Neural crest cell (in vitro differentiated cells): ENCODE measurements at regions not wholly inside any gene's neighbourhood (a gene's known extent, or its start where the extent isn't known, plus 50 kb on each side); places are given as distances from the start of the nearest gene placed in this dataset.

Experiments
- DNase-seq: peaks from one replicate; pipeline ENCODE4 v3.0.0; 2021; ENCODE audit warnings: low read depth, mixed read lengths, low spot score
- H3K27ac Mint-ChIP-seq: one replicate; pipeline ENCODE4 v1.8.0; 2021; ENCODE audit warnings: mild to moderate bottlenecking, mixed read lengths; ENCODE audit not compliant: unreplicated experiment
- H3K27me3 Mint-ChIP-seq: 2 replicates; pipeline ENCODE4 v1.8.0; 2021; ENCODE audit warnings: low read depth, mild to moderate bottlenecking, mixed read lengths
- H3K36me3 Mint-ChIP-seq: 2 replicates; pipeline ENCODE4 v1.8.0; 2021; ENCODE audit warnings: low read depth, mild to moderate bottlenecking, mixed read lengths
- H3K4me1 Mint-ChIP-seq: 2 replicates; pipeline ENCODE4 v1.8.0; 2021; ENCODE audit warnings: mixed read lengths
- H3K4me3 Mint-ChIP-seq: one replicate; pipeline ENCODE4 v1.8.0; 2021; ENCODE audit warnings: mild to moderate bottlenecking, mixed read lengths
- H3K9me3 Mint-ChIP-seq: 2 replicates; pipeline ENCODE4 v1.8.0; 2021; ENCODE audit warnings: mixed read lengths
- TF ChIP-seq, protein P1 (sequence below): fragments of 200-600 bp; sonication (generic); conservative IDR thresholded peaks from 2 replicates; pipeline ENCODE4 v1.5.0; 2021; ENCODE audit warnings: antibody characterized with exemption, mild to moderate bottlenecking

DNA sequence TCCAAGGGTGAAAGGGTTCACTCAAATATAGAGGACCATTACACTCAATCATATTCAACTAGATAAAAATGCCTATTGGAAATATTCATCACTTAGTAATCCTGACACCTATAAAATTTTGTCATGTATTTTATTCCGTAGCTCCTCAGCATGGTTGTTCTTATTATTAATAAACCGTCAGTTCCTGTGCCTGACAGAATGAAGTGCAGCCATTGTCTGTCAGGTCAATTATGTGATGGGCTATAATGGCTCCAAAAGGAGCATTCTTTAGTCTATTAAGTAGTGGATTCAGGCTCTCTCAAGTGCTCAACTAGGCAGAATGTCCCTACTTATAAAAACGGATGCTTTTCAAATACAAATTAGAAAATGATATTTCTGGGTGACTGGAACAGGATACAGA lies 916.1 kb upstream of the ANO3 start:
- no peaks in the 10 kb centered on the region for H3K9me3 Mint-ChIP-seq

DNA sequence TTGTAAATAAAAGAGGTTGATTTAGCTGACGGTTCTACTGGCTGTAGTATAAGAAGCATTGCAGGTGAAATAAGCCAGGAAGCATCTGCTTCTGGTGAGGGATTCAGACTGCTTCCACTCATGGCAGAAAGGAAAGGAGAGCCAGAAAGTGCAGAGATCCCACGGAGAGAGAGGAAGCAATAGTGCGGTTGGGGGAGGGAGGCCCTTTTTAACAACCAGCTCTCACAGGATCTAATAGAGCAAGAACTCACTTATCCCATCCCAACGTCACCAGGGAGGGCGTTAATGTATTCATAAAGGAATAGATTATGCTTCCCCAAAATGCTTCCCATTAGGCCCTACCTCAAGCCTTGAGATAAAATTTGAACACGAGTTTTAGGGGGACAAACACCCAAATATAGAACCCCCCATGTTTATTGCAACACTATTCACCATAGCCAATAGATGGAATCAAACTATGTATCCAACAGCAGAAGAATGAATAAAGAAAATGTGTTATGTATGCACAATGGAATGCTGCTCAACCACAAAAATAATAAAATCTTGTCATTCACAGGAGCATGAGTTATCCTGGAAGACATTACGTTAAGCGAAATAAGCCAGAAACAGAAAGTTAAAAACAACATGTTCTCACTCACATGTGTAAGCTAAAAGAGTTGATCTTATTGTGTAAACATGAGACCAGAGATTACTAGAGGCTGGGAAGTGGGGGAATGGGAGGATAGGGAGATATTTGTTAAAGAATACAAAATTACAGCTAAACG lies 908.3 kb upstream of the ANO3 start:
- H3K9me3 Mint-ChIP-seq: no peaks in the 10 kb centered on the region
- no peaks in the 10 kb centered on the region for H3K4me1 Mint-ChIP-seq
- no peaks in the 10 kb centered on the region for H3K27me3 Mint-ChIP-seq
- no peak overlapping the region for H3K27ac Mint-ChIP-seq
- no peak for DNase-seq
- no peak overlapping the region for H3K4me3 Mint-ChIP-seq
- no peaks in the 10 kb centered on the region for H3K36me3 Mint-ChIP-seq
- TF ChIP-seq, protein P1, sequence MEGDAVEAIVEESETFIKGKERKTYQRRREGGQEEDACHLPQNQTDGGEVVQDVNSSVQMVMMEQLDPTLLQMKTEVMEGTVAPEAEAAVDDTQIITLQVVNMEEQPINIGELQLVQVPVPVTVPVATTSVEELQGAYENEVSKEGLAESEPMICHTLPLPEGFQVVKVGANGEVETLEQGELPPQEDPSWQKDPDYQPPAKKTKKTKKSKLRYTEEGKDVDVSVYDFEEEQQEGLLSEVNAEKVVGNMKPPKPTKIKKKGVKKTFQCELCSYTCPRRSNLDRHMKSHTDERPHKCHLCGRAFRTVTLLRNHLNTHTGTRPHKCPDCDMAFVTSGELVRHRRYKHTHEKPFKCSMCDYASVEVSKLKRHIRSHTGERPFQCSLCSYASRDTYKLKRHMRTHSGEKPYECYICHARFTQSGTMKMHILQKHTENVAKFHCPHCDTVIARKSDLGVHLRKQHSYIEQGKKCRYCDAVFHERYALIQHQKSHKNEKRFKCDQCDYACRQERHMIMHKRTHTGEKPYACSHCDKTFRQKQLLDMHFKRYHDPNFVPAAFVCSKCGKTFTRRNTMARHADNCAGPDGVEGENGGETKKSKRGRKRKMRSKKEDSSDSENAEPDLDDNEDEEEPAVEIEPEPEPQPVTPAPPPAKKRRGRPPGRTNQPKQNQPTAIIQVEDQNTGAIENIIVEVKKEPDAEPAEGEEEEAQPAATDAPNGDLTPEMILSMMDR: no peak

More for the DNA sequence above, 916.1 kb upstream of the ANO3 start:
- TF ChIP-seq, protein P1: no peak
- Mint-ChIP-seq H3K36me3 (no peaks in the 10 kb centered on the region), H3K27me3 (no peaks in the 10 kb centered on the region), H3K4me1 (no peaks in the 10 kb centered on the region), H3K4me3 (no peak overlapping the region), H3K27ac (no peak overlapping the region)
- no peak for DNase-seq

DNA sequence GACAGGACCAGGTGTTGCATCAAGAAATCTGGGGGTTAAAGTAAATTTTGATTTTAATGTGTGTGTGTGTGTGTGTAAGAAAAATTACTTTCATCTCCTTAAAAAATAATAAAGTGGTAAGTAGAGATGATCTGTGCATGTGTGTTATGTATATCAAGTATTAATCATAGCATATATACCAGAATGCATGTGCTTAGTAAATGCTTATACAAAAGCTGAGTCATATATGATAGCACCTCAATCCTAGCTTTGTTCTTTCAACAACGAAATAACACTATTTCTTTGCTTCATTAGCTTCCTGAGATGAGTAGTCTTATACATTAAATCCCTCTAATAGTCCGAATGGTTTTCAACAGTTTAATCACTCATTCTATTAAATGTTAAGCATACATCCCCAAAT lies 899.6 kb upstream of the ANO3 start:
- DNase-seq: no peak
- no peaks in the 10 kb centered on the region for H3K9me3 Mint-ChIP-seq
- no peaks in the 10 kb centered on the region for H3K4me1 Mint-ChIP-seq
- TF ChIP-seq, protein P1: no peak
- no peaks in the 10 kb centered on the region for H3K36me3 Mint-ChIP-seq
- H3K27ac Mint-ChIP-seq: no peak overlapping the region
- H3K27me3 Mint-ChIP-seq: no peaks in the 10 kb centered on the region
- H3K4me3 Mint-ChIP-seq: no peak overlapping the region

DNA sequence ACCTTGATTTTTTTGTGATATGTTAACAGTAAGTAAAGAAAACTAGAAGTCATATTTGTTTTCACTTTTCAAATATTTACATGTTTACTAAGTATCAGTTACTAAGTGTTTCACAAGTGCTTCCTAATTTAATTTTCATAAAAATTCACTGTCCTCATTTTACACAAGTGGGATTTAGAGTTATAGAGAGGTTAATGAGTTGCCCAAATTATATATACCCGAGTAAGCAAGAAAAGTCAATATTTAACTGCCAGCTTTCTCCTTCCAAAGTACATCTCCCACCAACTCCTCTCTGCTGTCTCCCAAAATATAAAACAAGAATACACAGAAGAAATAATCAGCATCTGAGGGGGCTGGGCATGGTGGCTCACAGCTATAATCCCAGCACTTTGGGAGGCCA lies 896.7 kb upstream of the ANO3 start:
- no peak for DNase-seq
- no peaks in the 10 kb centered on the region for H3K9me3 Mint-ChIP-seq
- H3K4me3 Mint-ChIP-seq: no peak overlapping the region
- no peaks in the 10 kb centered on the region for H3K36me3 Mint-ChIP-seq
- H3K4me1 Mint-ChIP-seq: no peaks in the 10 kb centered on the region
- no peak overlapping the region for H3K27ac Mint-ChIP-seq
- no peaks in the 10 kb centered on the region for H3K27me3 Mint-ChIP-seq
- TF ChIP-seq, protein P1: no peak

DNA sequence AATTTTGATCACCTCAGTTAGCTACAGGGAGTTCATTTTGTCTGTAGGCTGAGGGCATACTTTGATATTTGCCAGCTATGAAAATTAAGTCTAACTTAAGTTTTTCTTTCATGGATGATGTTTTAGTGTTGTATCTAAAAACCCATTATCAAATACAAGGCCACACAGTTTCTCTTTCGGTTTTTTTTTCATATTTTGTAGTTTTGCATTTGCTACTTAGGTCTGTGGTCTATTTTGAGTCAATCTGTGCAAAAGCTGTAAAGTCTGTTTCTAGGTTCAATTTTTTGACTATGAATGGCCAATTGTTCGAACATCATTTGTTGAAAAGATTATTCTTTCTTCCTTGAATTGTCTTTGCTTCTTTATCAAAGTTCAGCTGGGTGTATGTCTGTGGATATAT lies 895.6 kb upstream of the ANO3 start:
- TF ChIP-seq, protein P1: no peak
- Mint-ChIP-seq H3K4me3 (no peak overlapping the region), H3K27ac (no peak overlapping the region), H3K9me3 (no peaks in the 10 kb centered on the region), H3K27me3 (no peaks in the 10 kb centered on the region), H3K4me1 (no peaks in the 10 kb centered on the region), H3K36me3 (no peaks in the 10 kb centered on the region)
- no peak for DNase-seq
